ENCODE measurements at regions not wholly inside any gene's neighbourhood (a gene's known extent, or its start where the extent isn't known, plus 50 kb on each side); places are given as distances from the start of the nearest gene placed in this dataset.

DNA sequence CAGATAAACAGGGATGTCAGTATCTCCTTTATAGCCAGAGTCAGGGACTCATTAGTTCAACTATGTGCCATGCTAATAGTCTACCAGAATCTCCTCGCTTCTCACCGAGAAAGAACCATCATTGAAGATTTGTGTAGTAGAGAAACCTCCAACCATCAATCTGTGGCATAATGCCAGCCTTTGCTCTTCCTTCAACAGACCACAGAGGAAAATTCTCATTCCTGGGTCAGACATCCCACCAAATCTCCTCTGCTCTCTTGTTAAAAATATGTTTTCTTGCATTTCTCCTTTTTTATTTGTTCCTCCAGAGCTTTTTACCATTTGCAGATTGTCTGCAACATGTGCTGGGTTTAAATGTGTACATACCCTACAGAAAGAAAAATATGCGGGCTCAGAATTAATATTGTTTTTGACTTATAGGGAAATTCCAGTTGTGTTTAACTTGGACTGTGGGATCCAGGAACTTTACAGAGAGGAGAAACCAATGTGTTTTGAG lies 64.9 kb downstream of the LLPH start:
- TF ChIP-seq TARDBP (IDR thresholded peaks at IDR 0.05; ENCODE audit: borderline replicate concordance) (no peak), YY1 (IDR thresholded peaks at IDR 0.05; ENCODE audit: low read depth, low read length) (no peak), EP300 (IDR thresholded peaks at IDR 0.05; ENCODE audit: borderline replicate concordance in 1 of 2, control insufficient read depth in 1 of 2, low read depth in 2 of 2, low read length in 2 of 2) (no peak), RELA (IDR thresholded peaks at IDR 0.05; ENCODE audit: borderline replicate concordance, partially characterized antibody) (no peak), MXI1 (IDR thresholded peaks at IDR 0.05; ENCODE audit: low read depth, low read length) (no peak), CBX5 (IDR thresholded peaks at IDR 0.05; ENCODE audit: low read depth) (no peak), POLR2A (IDR thresholded peaks at IDR 0.05; ENCODE audit: low read depth, low read length) (no peak), ZNF622 (IDR thresholded peaks at IDR 0.05) (no peak), ZZZ3 (IDR thresholded peaks at IDR 0.05; ENCODE audit: control insufficient read depth, insufficient read length, low read depth) (no peak), CREM (IDR thresholded peaks at IDR 0.05; ENCODE audit: low read depth) (no peak), CREB1 (IDR thresholded peaks at IDR 0.05; ENCODE audit: low read depth) (no peak), SUZ12 (IDR thresholded peaks at IDR 0.05; ENCODE audit: unreplicated experiment) (no peak), MYC (IDR thresholded peaks at IDR 0.05; ENCODE audit: insufficient read depth, insufficient read length, insufficient replicate concordance, low read length, severe bottlenecking) (no peak), PML (IDR thresholded peaks at IDR 0.05; ENCODE audit: low read length) (no peak)
